ENCODE measurements at regions not wholly inside any gene's neighbourhood (a gene's known extent, or its start where the extent isn't known, plus 50 kb on each side); places are given as distances from the start of the nearest gene placed in this dataset.
"Not testable (repeated sequence)": the region's sequence is repeated elsewhere in the genome, so short reads cannot be mapped to it uniquely, and the experiment has no call there.

DNA sequence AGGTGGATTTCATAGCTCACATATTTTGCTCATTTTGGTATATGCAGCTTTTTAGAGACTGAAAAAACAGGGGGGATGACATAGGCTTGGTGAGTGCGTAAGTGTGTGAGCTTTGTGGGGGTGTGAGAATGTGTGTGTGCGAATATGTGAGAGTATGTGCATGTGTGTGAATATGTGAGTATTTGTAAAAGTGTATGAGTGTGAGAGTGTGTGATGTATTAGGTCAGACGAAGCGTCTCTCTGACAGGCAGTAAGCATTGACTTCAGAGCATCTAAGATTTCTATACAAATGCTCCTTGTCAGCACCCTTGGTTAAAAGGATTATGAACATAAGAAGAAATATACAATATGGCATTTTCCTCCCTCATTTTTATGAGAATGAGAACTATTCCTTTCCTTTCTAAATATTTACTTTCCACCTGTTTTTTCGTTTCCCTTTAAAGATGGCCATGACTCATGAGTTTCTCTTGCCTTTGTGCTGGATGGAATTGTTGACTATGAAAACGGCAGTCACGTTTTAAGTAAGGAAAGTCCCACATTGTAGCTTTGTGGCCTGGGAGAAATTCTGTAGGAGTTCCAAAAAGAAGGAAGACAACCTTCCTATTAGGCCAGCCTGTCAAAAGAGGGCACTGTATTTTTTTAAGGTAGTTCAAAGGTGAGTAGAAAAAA is 276.4 kb downstream of the FOXL1 start:
- H3K27me3 ChIP-seq (replicated peaks; ENCODE audit: insufficient read depth) = no peaks in the 10 kb centered on the region
- H3K27ac ChIP-seq = no peak overlapping the region
- H3K9me3 ChIP-seq = no peaks in the 10 kb centered on the region
- H3K4me1 ChIP-seq (ENCODE audit: control insufficient read depth in 1 of 2, low read depth in 2 of 2) = peaks cover 0 to 6% of the 10 kb centered on the region in 2 donors
- TF ChIP-seq, protein P1, sequence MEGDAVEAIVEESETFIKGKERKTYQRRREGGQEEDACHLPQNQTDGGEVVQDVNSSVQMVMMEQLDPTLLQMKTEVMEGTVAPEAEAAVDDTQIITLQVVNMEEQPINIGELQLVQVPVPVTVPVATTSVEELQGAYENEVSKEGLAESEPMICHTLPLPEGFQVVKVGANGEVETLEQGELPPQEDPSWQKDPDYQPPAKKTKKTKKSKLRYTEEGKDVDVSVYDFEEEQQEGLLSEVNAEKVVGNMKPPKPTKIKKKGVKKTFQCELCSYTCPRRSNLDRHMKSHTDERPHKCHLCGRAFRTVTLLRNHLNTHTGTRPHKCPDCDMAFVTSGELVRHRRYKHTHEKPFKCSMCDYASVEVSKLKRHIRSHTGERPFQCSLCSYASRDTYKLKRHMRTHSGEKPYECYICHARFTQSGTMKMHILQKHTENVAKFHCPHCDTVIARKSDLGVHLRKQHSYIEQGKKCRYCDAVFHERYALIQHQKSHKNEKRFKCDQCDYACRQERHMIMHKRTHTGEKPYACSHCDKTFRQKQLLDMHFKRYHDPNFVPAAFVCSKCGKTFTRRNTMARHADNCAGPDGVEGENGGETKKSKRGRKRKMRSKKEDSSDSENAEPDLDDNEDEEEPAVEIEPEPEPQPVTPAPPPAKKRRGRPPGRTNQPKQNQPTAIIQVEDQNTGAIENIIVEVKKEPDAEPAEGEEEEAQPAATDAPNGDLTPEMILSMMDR (IDR thresholded peaks at IDR 0.05) = no peak
- ATAC-seq (ENCODE audit: insufficient number of reproducible peaks, low FRiP score, low read depth) (no peak), DNase-seq (ENCODE audit: low spot score) (no peak)
- H3K36me3 ChIP-seq = no peaks in the 10 kb centered on the region
- no peak overlapping the region for H3K4me3 ChIP-seq

DNA sequence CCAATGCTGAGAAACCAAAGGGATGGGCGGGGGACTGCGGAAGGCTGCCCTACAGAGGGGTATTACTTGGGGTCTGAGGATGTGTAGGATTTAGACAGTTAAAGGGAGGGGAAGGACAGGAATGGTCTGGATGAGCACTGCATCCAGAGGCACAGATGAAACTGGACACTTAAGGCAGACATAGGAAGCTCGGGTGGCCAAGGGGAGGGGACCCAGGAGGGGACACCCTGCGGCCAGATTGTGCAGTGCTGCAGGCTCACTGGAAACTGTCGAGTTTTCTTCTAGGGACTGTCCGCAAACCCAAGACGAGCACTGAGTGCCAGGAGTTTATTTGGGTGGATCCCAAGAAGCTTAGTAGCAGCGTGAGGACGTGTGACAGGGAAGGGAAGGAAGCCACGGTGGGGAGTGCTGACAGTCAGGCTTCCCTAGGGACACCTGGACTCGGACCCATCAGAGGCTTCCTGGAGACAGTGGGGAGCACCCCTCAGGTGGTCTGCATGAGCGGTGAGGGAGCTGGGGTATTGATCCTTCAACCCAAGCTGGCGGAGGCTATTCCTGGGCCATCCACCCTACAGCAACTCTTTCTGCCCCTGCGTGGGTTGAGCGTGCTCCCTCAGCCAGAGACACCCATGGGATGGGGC is 278.7 kb downstream of the FOXL1 start:
- Histone ChIP-seq H3K4me1 (ENCODE audit: control insufficient read depth in 1 of 2, low read depth in 2 of 2) (peaks cover 0 to 6% of the 10 kb centered on the region in 2 donors), H3K9me3 (no peaks in the 10 kb centered on the region), H3K36me3 (no peaks in the 10 kb centered on the region), H3K27me3 (replicated peaks; ENCODE audit: insufficient read depth) (no peaks in the 10 kb centered on the region), H3K27ac (no peak overlapping the region), H3K4me3 (no peak overlapping the region)
- TF ChIP-seq, protein P1 (IDR thresholded peaks at IDR 0.05) = no peak
- DNase-seq (ENCODE audit: low spot score) (no peak), ATAC-seq (ENCODE audit: insufficient number of reproducible peaks, low FRiP score, low read depth) (no peak)

DNA sequence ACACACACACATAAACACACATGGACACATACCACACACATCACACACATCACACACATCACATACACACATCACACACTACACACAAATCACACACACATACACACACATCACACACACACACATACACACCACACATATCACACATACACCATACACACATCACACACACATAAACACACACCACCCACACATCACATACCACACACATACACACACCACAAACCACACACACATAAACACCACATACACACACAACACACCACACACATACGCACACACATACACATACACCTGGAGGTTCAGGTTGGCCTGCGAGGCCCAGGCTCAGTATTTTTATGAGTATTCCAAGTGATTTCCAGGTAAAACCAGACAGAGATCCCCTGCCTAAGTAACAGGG is 279.5 kb downstream of the FOXL1 start:
- no peak for DNase-seq (ENCODE audit: low spot score)
- TF ChIP-seq, protein P1 (IDR thresholded peaks at IDR 0.05) = no peak
- Histone ChIP-seq H3K4me1 (ENCODE audit: control insufficient read depth in 1 of 2, low read depth in 2 of 2) (peaks cover 0 to 6% of the 10 kb centered on the region in 2 donors), H3K9me3 (no peaks in the 10 kb centered on the region), H3K27me3 (replicated peaks; ENCODE audit: insufficient read depth) (no peaks in the 10 kb centered on the region), H3K4me3 (no peak overlapping the region), H3K27ac (no peak overlapping the region), H3K36me3 (no peaks in the 10 kb centered on the region)
- no peak for ATAC-seq (ENCODE audit: insufficient number of reproducible peaks, low FRiP score, low read depth)

DNA sequence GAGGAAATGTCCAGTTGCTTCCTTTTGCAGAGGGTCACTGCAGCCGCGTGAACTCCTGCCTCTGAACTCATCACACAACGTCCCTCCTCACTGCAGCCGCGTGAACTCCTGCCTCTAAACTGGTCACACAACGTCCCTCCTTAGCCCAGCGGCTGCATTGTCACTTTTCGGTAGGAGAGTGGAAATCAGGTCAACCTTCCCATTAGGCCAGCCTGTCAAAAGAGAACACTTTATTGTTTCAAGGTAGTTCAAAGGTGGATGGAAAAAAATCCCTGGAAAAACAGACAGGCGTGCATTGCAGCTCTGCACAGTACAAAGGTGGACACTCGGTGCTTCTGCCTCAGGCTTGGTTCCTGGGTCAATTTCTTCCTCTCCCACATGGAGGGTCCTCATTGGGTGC is 280.2 kb downstream of the FOXL1 start:
- no peaks in the 10 kb centered on the region for H3K27me3 ChIP-seq (replicated peaks; ENCODE audit: insufficient read depth)
- TF ChIP-seq, protein P1 (IDR thresholded peaks at IDR 0.05) = no peak
- no peak for ATAC-seq (ENCODE audit: insufficient number of reproducible peaks, low FRiP score, low read depth)
- no peak overlapping the region for H3K4me3 ChIP-seq
- H3K4me1 ChIP-seq (ENCODE audit: control insufficient read depth in 1 of 2, low read depth in 2 of 2) = peaks cover 0 to 6% of the 10 kb centered on the region in 2 donors
- H3K27ac ChIP-seq = no peak overlapping the region
- DNase-seq (ENCODE audit: low spot score) = no peak
- no peaks in the 10 kb centered on the region for H3K36me3 ChIP-seq
- H3K9me3 ChIP-seq = no peaks in the 10 kb centered on the region

DNA sequence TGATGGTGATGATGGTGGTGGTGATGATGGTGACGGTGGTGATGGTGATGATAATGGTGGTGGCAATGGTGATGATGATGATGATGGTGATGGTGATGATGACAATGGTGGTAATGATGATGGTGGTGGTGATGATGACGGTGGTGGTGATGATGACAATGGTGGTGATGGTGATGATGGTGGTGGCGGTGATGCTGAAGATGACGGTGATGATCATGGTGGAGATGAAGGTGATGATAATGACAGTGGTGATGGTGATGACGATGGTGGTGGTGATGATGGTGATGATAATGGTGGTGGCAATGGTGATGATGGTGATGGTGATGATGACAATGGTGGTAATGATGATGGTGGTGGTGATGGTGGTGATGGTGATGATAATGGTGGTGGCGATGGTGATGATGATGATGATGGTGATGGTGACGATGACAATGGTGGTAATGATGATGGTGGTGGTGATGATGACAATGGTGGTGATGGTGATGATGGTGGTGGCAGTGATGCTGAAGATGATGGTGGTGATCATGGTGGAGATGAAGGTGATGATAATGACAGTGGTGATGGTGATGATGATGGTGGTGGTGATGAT is 283.0 kb downstream of the FOXL1 start:
- not testable (repeated sequence) for H3K36me3 ChIP-seq; H3K9me3 ChIP-seq; H3K4me3 ChIP-seq; H3K27me3 ChIP-seq (replicated peaks; ENCODE audit: insufficient read depth); H3K27ac ChIP-seq; DNase-seq (ENCODE audit: low spot score); ATAC-seq (ENCODE audit: insufficient number of reproducible peaks, low FRiP score, low read depth)
- peaks cover 6 to 18% of the 10 kb centered on the region in 2 donors for H3K4me1 ChIP-seq (ENCODE audit: control insufficient read depth in 1 of 2, low read depth in 2 of 2)

All from thoracic aorta (tissue), 2 donors.